Omental fat pad (tissue), 3 donors: ENCODE measurements at regions not wholly inside any gene's neighbourhood (a gene's known extent, or its start where the extent isn't known, plus 50 kb on each side); places are given as distances from the start of the nearest gene placed in this dataset.
"Not testable (repeated sequence)": the region's sequence is repeated elsewhere in the genome, so short reads cannot be mapped to it uniquely, and the experiment has no call there.

Experiments
- ATAC-seq: fragments of 150-250 bp; one replicate; pipeline ENCODE4 v1.9.1; 2016; ENCODE audit warnings: mild to moderate bottlenecking, moderate library complexity; ENCODE audit not compliant: low FRiP score
- DNase-seq: peaks from one replicate; pipeline ENCODE4 v3.0.0-alpha.2; 2019; ENCODE audit warnings: low spot score
- TF ChIP-seq, protein P1 (sequence below), 3 donors: fragments of 450-650 bp; IDR thresholded peaks; one replicate each; pipeline ENCODE4 v1.5.1; 2016 to 2017; ENCODE audit warnings: antibody characterized with exemption in 3 of 3, mild to moderate bottlenecking in 3 of 3, moderate library complexity in 2 of 3

DNA sequence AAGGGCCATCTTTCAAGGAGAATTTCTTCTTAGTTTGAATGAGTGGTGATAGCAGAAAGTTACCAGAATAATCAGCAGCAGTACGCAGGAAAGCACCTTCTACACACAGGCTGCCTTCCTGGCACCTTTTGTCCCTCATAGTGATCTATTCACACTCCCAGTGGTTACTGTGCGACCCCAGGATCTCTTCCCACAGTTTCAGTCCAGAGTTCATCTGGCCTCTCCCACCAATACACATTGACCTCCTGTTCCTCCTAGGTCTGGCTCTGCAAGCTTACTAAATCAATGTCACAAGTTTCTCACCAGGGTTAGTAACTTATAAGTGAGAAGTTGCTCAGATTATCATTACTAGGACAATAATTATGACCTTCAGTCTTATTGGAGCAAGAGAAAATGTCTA is 99.1 kb upstream of the PIK3R1 start:
- TF ChIP-seq, protein P1, sequence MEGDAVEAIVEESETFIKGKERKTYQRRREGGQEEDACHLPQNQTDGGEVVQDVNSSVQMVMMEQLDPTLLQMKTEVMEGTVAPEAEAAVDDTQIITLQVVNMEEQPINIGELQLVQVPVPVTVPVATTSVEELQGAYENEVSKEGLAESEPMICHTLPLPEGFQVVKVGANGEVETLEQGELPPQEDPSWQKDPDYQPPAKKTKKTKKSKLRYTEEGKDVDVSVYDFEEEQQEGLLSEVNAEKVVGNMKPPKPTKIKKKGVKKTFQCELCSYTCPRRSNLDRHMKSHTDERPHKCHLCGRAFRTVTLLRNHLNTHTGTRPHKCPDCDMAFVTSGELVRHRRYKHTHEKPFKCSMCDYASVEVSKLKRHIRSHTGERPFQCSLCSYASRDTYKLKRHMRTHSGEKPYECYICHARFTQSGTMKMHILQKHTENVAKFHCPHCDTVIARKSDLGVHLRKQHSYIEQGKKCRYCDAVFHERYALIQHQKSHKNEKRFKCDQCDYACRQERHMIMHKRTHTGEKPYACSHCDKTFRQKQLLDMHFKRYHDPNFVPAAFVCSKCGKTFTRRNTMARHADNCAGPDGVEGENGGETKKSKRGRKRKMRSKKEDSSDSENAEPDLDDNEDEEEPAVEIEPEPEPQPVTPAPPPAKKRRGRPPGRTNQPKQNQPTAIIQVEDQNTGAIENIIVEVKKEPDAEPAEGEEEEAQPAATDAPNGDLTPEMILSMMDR (IDR thresholded peaks at IDR 0.05) = no peak
- no peak for DNase-seq
- ATAC-seq = no peak

DNA sequence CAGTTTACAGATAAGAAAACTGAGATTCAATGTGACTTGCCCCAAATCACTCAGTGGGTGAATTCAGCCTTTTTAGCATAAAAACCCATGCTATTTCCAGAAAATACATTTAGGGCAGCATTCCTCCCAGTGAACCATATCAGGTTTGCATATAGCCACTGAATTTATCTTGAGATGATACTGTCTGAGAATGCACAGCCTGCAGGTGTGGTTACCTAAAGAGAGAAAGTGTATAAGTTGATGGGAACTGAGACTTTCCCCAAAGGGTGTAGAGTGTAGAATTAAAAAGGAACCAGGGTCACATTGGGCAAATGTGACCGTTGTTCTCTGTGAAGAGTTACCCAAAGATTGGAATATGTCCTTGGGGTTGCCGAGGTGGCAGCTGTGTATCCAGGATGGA is 100.0 kb upstream of the PIK3R1 start:
- ATAC-seq (no peak), DNase-seq (no peak)
- TF ChIP-seq, protein P1 (IDR thresholded peaks at IDR 0.05) = no peak

GRCh38 chr5:68114378-68115040 is 101.0 kb upstream of the PIK3R1 start:
- TF ChIP-seq, protein P1 (IDR thresholded peaks at IDR 0.05) = no peak
- DNase-seq (no peak), ATAC-seq (peak; percentile 79)

DNA sequence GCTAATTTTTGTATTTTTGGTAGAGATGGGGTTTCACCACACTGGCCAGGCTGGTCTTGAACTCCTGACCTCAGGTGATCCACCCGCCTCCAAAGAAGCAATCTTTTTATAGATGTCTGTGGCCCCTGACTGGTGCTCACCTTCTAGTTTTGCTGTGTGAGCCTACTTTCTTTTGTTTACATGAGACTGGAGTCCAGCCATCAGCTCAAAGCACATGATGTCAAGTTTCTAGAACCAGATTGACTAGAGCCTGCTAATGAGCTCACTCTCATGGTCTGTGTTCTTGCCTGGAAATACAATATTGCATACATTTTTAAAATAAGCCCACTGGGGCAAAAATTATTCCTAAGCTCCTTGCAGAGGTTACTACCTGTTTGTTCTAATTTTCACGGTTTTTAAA is 102.9 kb upstream of the PIK3R1 start:
- TF ChIP-seq, protein P1 (IDR thresholded peaks at IDR 0.05) = no peak
- ATAC-seq (no peak), DNase-seq (no peak)

GRCh38 chr5:68110894-68111293 is 104.7 kb upstream of the PIK3R1 start:
- ATAC-seq (no peak), DNase-seq (no peak)
- TF ChIP-seq, protein P1 (IDR thresholded peaks at IDR 0.05) = no peak

- TF ChIP-seq, protein P1 (IDR thresholded peaks at IDR 0.05) = no peak
- ATAC-seq = no peak
- no peak for DNase-seq
Measured at GRCh38 chr5:68110264-68110663, 105.3 kb upstream of the PIK3R1 start.

DNA sequence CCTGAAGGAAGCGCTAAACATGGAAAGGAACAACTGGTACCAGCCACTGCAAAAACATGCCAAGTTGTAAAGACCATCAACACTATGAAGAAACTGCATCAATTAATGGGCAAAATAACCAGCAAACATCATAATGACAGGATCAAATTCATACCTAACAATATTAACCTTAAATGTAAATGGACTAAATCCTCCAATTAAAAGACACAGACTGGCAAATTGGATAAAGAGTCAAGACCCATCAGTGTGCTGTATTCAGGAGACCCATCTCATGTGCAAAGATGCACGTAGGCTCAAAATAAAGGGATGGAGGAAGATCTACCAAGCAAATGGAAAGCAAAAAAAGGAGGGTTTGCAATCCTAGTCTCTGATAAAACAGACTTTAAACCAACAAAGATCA is 111.3 kb upstream of the PIK3R1 start:
- not testable (repeated sequence) for ATAC-seq, DNase-seq

DNA sequence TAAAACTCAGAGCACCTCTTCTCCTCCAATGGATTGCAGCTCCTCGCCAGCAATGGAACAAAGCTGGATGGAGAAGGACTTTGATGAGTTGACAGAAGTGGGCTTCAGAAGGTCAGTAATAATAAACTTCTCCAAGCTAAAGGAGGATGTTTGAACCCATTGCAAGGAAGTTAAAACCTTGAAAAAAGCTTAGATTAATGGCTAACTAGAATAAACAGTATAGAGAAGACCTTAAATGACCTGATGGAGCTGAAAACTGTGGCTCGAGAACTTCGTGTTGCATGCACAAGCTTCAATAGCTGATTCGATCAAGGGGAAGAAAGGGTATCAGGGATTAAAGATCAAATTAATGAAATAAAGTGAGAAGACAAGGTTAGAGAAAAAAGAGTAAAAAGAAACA is 112.3 kb upstream of the PIK3R1 start:
- not testable (repeated sequence) for DNase-seq, ATAC-seq
